ENCODE measurements at regions not wholly inside any gene's neighbourhood (a gene's known extent, or its start where the extent isn't known, plus 50 kb on each side); places are given as distances from the start of the nearest gene placed in this dataset.

GRCh38 chr21:19683492-19683891 is 1279.9 kb upstream of the TMPRSS15 start:
- Histone ChIP-seq H3K4me3 (no peak overlapping the region), H3K9me3 (no peaks in the 10 kb centered on the region), H3K4me1 (no peaks in the 10 kb centered on the region), H3K27ac (replicated peaks in 1 of 4) (no peak overlapping the region), H3K27me3 (no peaks in the 10 kb centered on the region), H3K36me3 (no peaks in the 10 kb centered on the region)
- DNase-seq (ENCODE audit: extremely low spot score) = no peak
- intact Hi-C loops (cut with DNase I) = no loop called here
- WGBS = 87% methylated on average over 1 of the region's 2 CpGs
- no peak for TF ChIP-seq POLR2AphosphoS5 (IDR thresholded peaks at IDR 0.05)
- TF ChIP-seq EP300 (IDR thresholded peaks at IDR 0.05) = no peak
- TF ChIP-seq POLR2A (IDR thresholded peaks at IDR 0.05; ENCODE audit: low read depth) = no peak
- no peak for TF ChIP-seq CTCF (IDR thresholded peaks at IDR 0.05)

GRCh38 chr21:19684328-19684727 is 1280.7 kb upstream of the TMPRSS15 start:
- intact Hi-C loops (cut with DNase I) = no loop called here
- DNase-seq (ENCODE audit: extremely low spot score) = no peak
- no peaks in the 10 kb centered on the region for H3K9me3 ChIP-seq
- no peaks in the 10 kb centered on the region for H3K4me1 ChIP-seq
- no peak overlapping the region for H3K4me3 ChIP-seq
- TF ChIP-seq POLR2AphosphoS5 (IDR thresholded peaks at IDR 0.05) (no peak), EP300 (IDR thresholded peaks at IDR 0.05) (no peak), CTCF (IDR thresholded peaks at IDR 0.05) (no peak), POLR2A (IDR thresholded peaks at IDR 0.05; ENCODE audit: low read depth) (no peak)
- no peak overlapping the region for H3K27ac ChIP-seq (replicated peaks in 1 of 4)
- H3K36me3 ChIP-seq = no peaks in the 10 kb centered on the region
- H3K27me3 ChIP-seq = no peaks in the 10 kb centered on the region
- whole genome bisulfite sequencing = 57% methylated on average over 3 of the region's 4 CpGs

GRCh38 chr21:19692231-19692630 is 1288.6 kb upstream of the TMPRSS15 start:
- no peaks in the 10 kb centered on the region for H3K9me3 ChIP-seq
- H3K27ac ChIP-seq (replicated peaks in 1 of 4) = no peak overlapping the region
- H3K27me3 ChIP-seq = no peaks in the 10 kb centered on the region
- TF ChIP-seq POLR2A (IDR thresholded peaks at IDR 0.05; ENCODE audit: low read depth) (no peak), POLR2AphosphoS5 (IDR thresholded peaks at IDR 0.05) (no peak), EP300 (IDR thresholded peaks at IDR 0.05) (no peak), CTCF (IDR thresholded peaks at IDR 0.05) (no peak)
- no peak for DNase-seq (ENCODE audit: extremely low spot score)
- H3K4me3 ChIP-seq = no peak overlapping the region
- no peaks in the 10 kb centered on the region for H3K4me1 ChIP-seq
- H3K36me3 ChIP-seq = no peaks in the 10 kb centered on the region
- intact Hi-C loops (cut with DNase I) = no loop called here

- intact Hi-C loops (cut with DNase I) = no loop called here
- no peaks in the 10 kb centered on the region for H3K27me3 ChIP-seq
- H3K4me1 ChIP-seq = no peaks in the 10 kb centered on the region
- no peaks in the 10 kb centered on the region for H3K36me3 ChIP-seq
- no peak for DNase-seq (ENCODE audit: extremely low spot score)
- no peak overlapping the region for H3K4me3 ChIP-seq
- 48% methylated on average over 1 of the region's 1 CpG for WGBS
- no peak overlapping the region for H3K27ac ChIP-seq (replicated peaks in 1 of 4)
- H3K9me3 ChIP-seq = no peaks in the 10 kb centered on the region
- TF ChIP-seq CTCF (IDR thresholded peaks at IDR 0.05) (no peak), EP300 (IDR thresholded peaks at IDR 0.05) (no peak), POLR2A (IDR thresholded peaks at IDR 0.05; ENCODE audit: low read depth) (no peak), POLR2AphosphoS5 (IDR thresholded peaks at IDR 0.05) (no peak)
These were observed 1292.2 kb upstream of the TMPRSS15 start for GRCh38 chr21:19695796-19696195.

- no peaks in the 10 kb centered on the region for H3K36me3 ChIP-seq
- H3K27me3 ChIP-seq = no peaks in the 10 kb centered on the region
- H3K9me3 ChIP-seq = no peaks in the 10 kb centered on the region
- no peaks in the 10 kb centered on the region for H3K4me1 ChIP-seq
- H3K27ac ChIP-seq (replicated peaks in 1 of 4) = no peak overlapping the region
- no peak overlapping the region for H3K4me3 ChIP-seq
- no peak for TF ChIP-seq POLR2A (IDR thresholded peaks at IDR 0.05; ENCODE audit: low read depth)
- TF ChIP-seq CTCF (IDR thresholded peaks at IDR 0.05) = no peak
- no peak for TF ChIP-seq POLR2AphosphoS5 (IDR thresholded peaks at IDR 0.05)
- TF ChIP-seq EP300 (IDR thresholded peaks at IDR 0.05) = no peak
- intact Hi-C loops (cut with DNase I) = no loop called here
- DNase-seq (ENCODE audit: extremely low spot score) = no peak
These were observed 1296.9 kb upstream of the TMPRSS15 start for GRCh38 chr21:19700476-19700875.
